Activated B cell treated with CpG ODN at 0.5 μM for 24 hours (primary cell): ENCODE measurements at regions not wholly inside any gene's neighbourhood (a gene's known extent, or its start where the extent isn't known, plus 50 kb on each side); places are given as distances from the start of the nearest gene placed in this dataset.

ENCODE experiments used
- ATAC-seq: fragments of 200-7000 bp; cut with Tn5 transposase; one replicate; pipeline ENCODE4 v1.10.0; 2021; ENCODE audit warnings: low read depth, mild to moderate bottlenecking, moderate library complexity
- CTCF ChIA-PET: fragments of 350-600 bp; sonication (Branson Sonifier 250); formaldehyde crosslinking; loops from one replicate; lab custom pipeline; 2021; ENCODE audit warnings: antibody characterized with exemption; lab: Charles Lee
- POLR2A ChIA-PET: fragments of 350-600 bp; sonication (Branson Sonifier 250); formaldehyde crosslinking; loops from one replicate; lab custom pipeline; 2021; ENCODE audit warnings: antibody characterized with exemption; lab: Charles Lee
- DNase-seq: peaks from one replicate; pipeline ENCODE4 v3.0.0; 2022
- H3K27ac Mint-ChIP-seq: one replicate; pipeline ENCODE4 v1.8.0; 2020; ENCODE audit warnings: mixed read lengths
- H3K27me3 Mint-ChIP-seq: one replicate; pipeline ENCODE4 v1.8.0; 2021; ENCODE audit warnings: mixed read lengths
- H3K36me3 Mint-ChIP-seq: one replicate; pipeline ENCODE4 v1.8.0; 2021; ENCODE audit warnings: low read depth, mixed read lengths
- H3K4me1 Mint-ChIP-seq: one replicate; pipeline ENCODE4 v1.8.0; 2021; ENCODE audit warnings: mixed read lengths
- H3K4me3 Mint-ChIP-seq: one replicate; pipeline ENCODE4 v1.8.0; 2020; ENCODE audit warnings: mild to moderate bottlenecking, mixed read lengths
- H3K9me3 Mint-ChIP-seq: one replicate; pipeline ENCODE4 v1.8.0; 2020; ENCODE audit warnings: mixed read lengths
- CTCF ChIP-seq: fragments of 200-600 bp; IDR thresholded peaks from one replicate; pipeline ENCODE4 v1.8.0; 2022; ENCODE audit warnings: antibody characterized with exemption, mild to moderate bottlenecking
- intact Hi-C: fragments of 100-400 bp; cut with micrococcal nuclease; formaldehyde crosslinking; loops from one replicate; pipeline ENCODE4 v1.15.1; 2024

DNA sequence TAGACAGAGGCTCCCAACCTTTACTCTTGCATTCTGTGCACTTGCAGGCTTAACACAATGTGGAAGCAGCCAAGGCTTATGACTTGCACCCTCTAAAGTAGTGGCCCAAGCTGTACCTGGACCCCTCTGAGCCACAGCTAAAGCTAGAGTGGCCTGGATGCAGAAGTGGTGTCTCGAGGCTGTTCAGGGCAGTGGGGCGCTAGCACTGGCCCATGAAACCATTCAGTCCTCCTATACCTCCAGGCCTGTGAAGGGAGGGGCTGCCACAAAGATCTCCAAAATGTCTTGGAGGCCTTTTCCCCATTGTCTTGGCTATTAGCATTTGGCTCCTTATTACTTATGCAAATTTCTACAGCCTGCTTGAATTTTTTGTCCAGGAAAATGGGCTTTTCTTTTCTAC, 207.7 kb downstream of the OSR1 start:
- POLR2A ChIA-PET: no interaction called here
- H3K36me3 Mint-ChIP-seq: no peaks in the 10 kb centered on the region
- H3K27me3 Mint-ChIP-seq: peaks cover 2% of the 10 kb centered on the region
- DNase-seq (no peak), ATAC-seq (no peak)
- no peak overlapping the region for H3K4me3 Mint-ChIP-seq
- intact Hi-C loops: no loop called here
- peaks cover 17% of the 10 kb centered on the region for H3K9me3 Mint-ChIP-seq
- no peaks in the 10 kb centered on the region for H3K4me1 Mint-ChIP-seq
- CTCF ChIA-PET: no interaction called here
- TF ChIP-seq CTCF: no peak
- H3K27ac Mint-ChIP-seq: no peak overlapping the region

DNA sequence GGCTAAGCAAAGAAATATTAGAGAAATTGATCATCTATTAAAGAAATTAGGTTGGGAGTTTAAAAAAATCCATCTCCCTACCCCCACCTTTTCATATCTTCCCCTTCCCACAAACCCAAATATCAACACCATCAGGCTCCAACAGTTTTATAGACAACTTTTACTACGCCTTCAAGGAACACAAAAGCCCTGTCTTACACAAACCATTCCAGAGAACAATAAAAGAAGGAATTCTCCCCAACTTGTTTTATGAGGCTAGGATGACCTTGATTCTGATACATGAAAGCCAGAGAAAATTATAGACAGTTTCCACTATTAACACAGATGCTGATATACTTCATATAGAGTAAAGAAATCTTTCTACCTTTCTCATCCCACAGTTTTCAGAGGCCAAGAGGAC, 211.6 kb downstream of the OSR1 start:
- TF ChIP-seq CTCF: no peak
- peaks cover 17% of the 10 kb centered on the region for H3K9me3 Mint-ChIP-seq
- no peaks in the 10 kb centered on the region for H3K4me1 Mint-ChIP-seq
- H3K27me3 Mint-ChIP-seq: peaks cover 2% of the 10 kb centered on the region
- H3K27ac Mint-ChIP-seq: no peak overlapping the region
- CTCF ChIA-PET: no interaction called here
- no peaks in the 10 kb centered on the region for H3K36me3 Mint-ChIP-seq
- ATAC-seq: no peak
- no peak overlapping the region for H3K4me3 Mint-ChIP-seq
- POLR2A ChIA-PET: no interaction called here
- DNase-seq: no peak
- intact Hi-C loops: no loop called here

DNA sequence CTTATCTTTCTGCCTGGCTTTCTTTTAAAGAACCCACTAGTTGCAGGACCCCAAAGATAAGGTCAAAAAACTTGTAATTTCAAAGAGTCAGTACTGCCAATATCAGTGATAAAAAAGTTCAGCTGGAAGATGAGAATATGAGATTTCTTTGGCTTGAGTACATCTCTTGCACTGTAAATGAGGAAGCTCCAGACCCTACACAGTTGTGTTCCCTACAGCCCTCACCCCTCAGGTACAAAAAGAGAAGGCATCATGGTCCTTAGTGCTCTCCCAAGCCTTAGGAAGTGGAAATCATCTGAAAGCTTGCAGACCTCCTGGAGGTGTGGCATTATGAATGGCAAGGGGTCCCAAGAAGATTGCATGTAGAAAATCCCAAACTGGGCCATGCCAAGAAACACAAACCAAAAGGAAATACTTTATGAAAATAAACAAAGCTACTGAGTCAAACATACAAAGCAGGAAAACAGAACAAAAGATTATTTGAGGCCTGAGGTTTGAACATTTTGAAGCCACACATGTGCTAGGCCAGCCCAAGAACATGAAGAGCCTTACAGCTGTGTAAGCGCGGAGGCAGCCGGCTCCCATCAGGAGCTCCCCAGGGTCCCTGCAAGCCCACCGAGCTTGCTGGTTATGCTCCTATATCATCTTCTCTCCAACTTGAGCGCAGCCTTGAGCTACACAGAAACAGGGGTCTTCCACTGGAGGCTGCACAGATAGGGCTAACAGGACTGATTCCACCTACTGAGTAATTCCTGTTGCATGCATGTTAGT, 217.0 kb downstream of the OSR1 start:
- no peak overlapping the region for H3K4me3 Mint-ChIP-seq
- H3K27me3 Mint-ChIP-seq: no peaks in the 10 kb centered on the region
- no peak for TF ChIP-seq CTCF
- no peak overlapping the region for H3K27ac Mint-ChIP-seq
- DNase-seq (no peak), ATAC-seq (no peak)
- POLR2A ChIA-PET: no interaction called here
- no peaks in the 10 kb centered on the region for H3K9me3 Mint-ChIP-seq
- intact Hi-C loops: no loop called here
- H3K4me1 Mint-ChIP-seq: no peaks in the 10 kb centered on the region
- no peaks in the 10 kb centered on the region for H3K36me3 Mint-ChIP-seq
- CTCF ChIA-PET: no interaction called here

- Mint-ChIP-seq H3K9me3 (no peaks in the 10 kb centered on the region), H3K4me1 (no peaks in the 10 kb centered on the region), H3K36me3 (no peaks in the 10 kb centered on the region), H3K27ac (no peak overlapping the region), H3K4me3 (no peak overlapping the region), H3K27me3 (no peaks in the 10 kb centered on the region)
- DNase-seq (no peak), ATAC-seq (no peak)
- no peak for TF ChIP-seq CTCF
- intact Hi-C loops: no loop called here
- CTCF ChIA-PET: no interaction called here
- POLR2A ChIA-PET: no interaction called here
Measured at GRCh38 chr2:19140463-19141208, 217.8 kb downstream of the OSR1 start.

- Mint-ChIP-seq H3K9me3 (no peaks in the 10 kb centered on the region), H3K4me1 (no peaks in the 10 kb centered on the region), H3K27ac (no peak overlapping the region), H3K27me3 (no peaks in the 10 kb centered on the region), H3K4me3 (no peak overlapping the region), H3K36me3 (no peaks in the 10 kb centered on the region)
- ChIA-PET CTCF (interaction anchor here (1.2 kb wide), 1 partner anchor 20 kb away, joined by 3 read pairs; no protein-coding TSS in a partner anchor), POLR2A (no interaction called here)
- TF ChIP-seq CTCF: no peak
- DNase-seq (no peak), ATAC-seq (no peak)
- intact Hi-C loops: no loop called here
Measured at GRCh38 chr2:19139386-19139785, 219.0 kb downstream of the OSR1 start.
